PC-3 (cell line): ENCODE measurements at regions not wholly inside any gene's neighbourhood (a gene's known extent, or its start where the extent isn't known, plus 50 kb on each side); places are given as distances from the start of the nearest gene placed in this dataset.

Source experiments
- EZH2 ChIP-seq: fragments of 300-600 bp; sonication (generic); IDR thresholded peaks from one replicate; pipeline ENCODE4 v1.6.1; 2017; ENCODE audit warnings: antibody characterized with exemption, mild to moderate bottlenecking, low read length; ENCODE audit not compliant: unreplicated experiment
- EZH2phosphoT487 ChIP-seq: fragments of 300-600 bp; sonication (generic); IDR thresholded peaks from 2 replicates; pipeline ENCODE4 v1.6.1; 2018; ENCODE audit warnings: mild to moderate bottlenecking, antibody characterized with exemption, low read length, borderline replicate concordance
- TF ChIP-seq, protein P1 (sequence below): fragments of 300-600 bp; sonication (generic); conservative IDR thresholded peaks from 2 replicates; pipeline ENCODE4 v1.5.1; 2017; ENCODE audit warnings: antibody characterized with exemption, low read depth, mild to moderate bottlenecking, low read length

DNA sequence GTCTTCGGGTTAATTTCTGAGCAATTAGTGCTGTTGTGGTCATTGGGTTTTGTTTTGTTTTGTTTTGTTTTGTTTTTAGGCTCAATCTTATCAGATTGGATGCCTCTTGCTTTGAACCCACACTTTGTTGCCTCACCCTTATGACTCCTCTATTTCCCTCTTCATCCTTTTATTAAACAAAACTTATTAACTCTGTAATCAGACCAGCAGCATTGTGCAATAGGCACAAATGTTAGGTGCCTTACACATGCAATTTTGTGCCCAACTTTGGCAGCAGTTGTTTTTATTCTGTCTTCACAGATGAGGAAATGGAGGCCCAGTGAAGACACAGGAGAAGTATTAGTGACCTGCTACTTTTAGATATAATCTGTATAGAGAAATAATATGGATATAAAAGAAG lies 377.7 kb downstream of the KCNRG start:
- TF ChIP-seq EZH2 (no peak), EZH2phosphoT487 (no peak)
- TF ChIP-seq, protein P1, sequence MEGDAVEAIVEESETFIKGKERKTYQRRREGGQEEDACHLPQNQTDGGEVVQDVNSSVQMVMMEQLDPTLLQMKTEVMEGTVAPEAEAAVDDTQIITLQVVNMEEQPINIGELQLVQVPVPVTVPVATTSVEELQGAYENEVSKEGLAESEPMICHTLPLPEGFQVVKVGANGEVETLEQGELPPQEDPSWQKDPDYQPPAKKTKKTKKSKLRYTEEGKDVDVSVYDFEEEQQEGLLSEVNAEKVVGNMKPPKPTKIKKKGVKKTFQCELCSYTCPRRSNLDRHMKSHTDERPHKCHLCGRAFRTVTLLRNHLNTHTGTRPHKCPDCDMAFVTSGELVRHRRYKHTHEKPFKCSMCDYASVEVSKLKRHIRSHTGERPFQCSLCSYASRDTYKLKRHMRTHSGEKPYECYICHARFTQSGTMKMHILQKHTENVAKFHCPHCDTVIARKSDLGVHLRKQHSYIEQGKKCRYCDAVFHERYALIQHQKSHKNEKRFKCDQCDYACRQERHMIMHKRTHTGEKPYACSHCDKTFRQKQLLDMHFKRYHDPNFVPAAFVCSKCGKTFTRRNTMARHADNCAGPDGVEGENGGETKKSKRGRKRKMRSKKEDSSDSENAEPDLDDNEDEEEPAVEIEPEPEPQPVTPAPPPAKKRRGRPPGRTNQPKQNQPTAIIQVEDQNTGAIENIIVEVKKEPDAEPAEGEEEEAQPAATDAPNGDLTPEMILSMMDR = no peak
